Upper lobe of left lung (tissue), 4 donors: ENCODE measurements at regions not wholly inside any gene's neighbourhood (a gene's known extent, or its start where the extent isn't known, plus 50 kb on each side); places are given as distances from the start of the nearest gene placed in this dataset.

Experiments
- CTCF ChIP-seq, 6 experiments: fragments of 450-650 bp in 4 of 6; fragments of 200-600 bp in 2 of 6; sonication (generic) in 2 of 6; IDR thresholded peaks; one replicate each; pipeline ENCODE4 v1.5.1; 2016 to 2019; ENCODE audit warnings: antibody characterized with exemption in 6 of 6
- EP300 ChIP-seq, 4 donors: sonication (generic); formaldehyde crosslinking; IDR thresholded peaks; one replicate each; pipeline ENCODE4 v1.5.1; 2017; ENCODE audit warnings: antibody characterized with exemption in 4 of 4, control low read depth in 2 of 4
- POLR2A ChIP-seq, 4 donors: fragments of 450-650 bp; IDR thresholded peaks; one replicate each; pipeline ENCODE4 v1.5.1; 2016 to 2017; ENCODE audit warnings: antibody characterized with exemption in 4 of 4, mild to moderate bottlenecking in 2 of 4

- no peak for TF ChIP-seq CTCF (IDR thresholded peaks at IDR 0.05)
- no peak for TF ChIP-seq POLR2A (IDR thresholded peaks at IDR 0.05)
- TF ChIP-seq EP300 (IDR thresholded peaks at IDR 0.05): no peak
Measured at GRCh38 chr7:24158975-24159374, 125.0 kb upstream of the NPY start.
